ENCODE measurements at regions not wholly inside any gene's neighbourhood (a gene's known extent, or its start where the extent isn't known, plus 50 kb on each side); places are given as distances from the start of the nearest gene placed in this dataset.

DNA sequence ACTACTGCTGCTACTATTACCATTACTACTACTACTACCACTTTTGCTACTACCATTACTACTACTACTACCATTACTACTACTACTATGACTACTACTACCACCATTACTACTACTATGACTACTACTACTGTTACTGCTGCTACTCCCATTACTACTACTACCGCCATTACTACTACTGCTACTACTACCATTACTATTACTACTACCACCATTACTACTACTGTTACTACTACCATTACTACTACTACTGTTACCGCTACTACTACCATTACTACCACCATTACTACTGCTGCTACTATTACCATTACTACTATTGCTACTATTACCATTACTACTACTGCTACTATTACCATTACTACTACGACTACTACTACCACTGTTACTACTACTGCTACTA, 209.1 kb downstream of the IRF8 start:
- H3K27me3 Mint-ChIP-seq (ENCODE audit: low read depth in 3 of 3): peaks cover 3 to 10% (median 4%) of the 10 kb centered on the region in 3 donors
- no peak overlapping the region for H3K27ac Mint-ChIP-seq
- WGBS (ENCODE audit: insufficient coverage): 96% methylated on average over 3 of the region's 3 CpGs
- Histone ChIP-seq H2AFZ (ENCODE audit: insufficient read depth, low read depth, low read length, poor library complexity, severe bottlenecking) (no peak overlapping the region), H3K9me3 (replicated peaks in 1 of 2; ENCODE audit: control insufficient read depth in 1 of 2, insufficient read depth in 1 of 2, low read length in 2 of 2) (peaks cover 0 to 12% of the 10 kb centered on the region in 2 donors), H3K79me2 (ENCODE audit: insufficient read depth, low read length) (no peaks in the 10 kb centered on the region), H3K9ac (ENCODE audit: insufficient read depth, low read length, poor library complexity, severe bottlenecking) (no peak overlapping the region), H3K27me3 (ENCODE audit: control insufficient read depth in 2 of 2, insufficient read depth in 2 of 2, low read length in 2 of 2) (no peaks in the 10 kb centered on the region), H4K20me1 (ENCODE audit: insufficient read depth, low read length) (no peaks in the 10 kb centered on the region), H3K36me3 (replicated peaks in 1 of 2; ENCODE audit: control insufficient read depth in 1 of 2, insufficient read depth in 2 of 2, low read length in 2 of 2) (no peaks in the 10 kb centered on the region), H3K27ac (ENCODE audit: low read depth in 1 of 2, low read length in 2 of 2) (no peak overlapping the region), H3K4me1 (ENCODE audit: control insufficient read depth in 1 of 2, insufficient read depth in 2 of 2, low read length in 2 of 2) (no peaks in the 10 kb centered on the region), H3K4me2 (replicated peaks; ENCODE audit: extremely low read depth, low read length, poor library complexity, severe bottlenecking) (no peak overlapping the region), H3K4me3 (replicated peaks in 1 of 3; ENCODE audit: low read depth in 2 of 3, low read length in 3 of 3) (no peak overlapping the region)
- H3K36me3 Mint-ChIP-seq: no peaks in the 10 kb centered on the region
- intact Hi-C loops (cut with micrococcal nuclease): no loop called here
- TF ChIP-seq, protein P1, sequence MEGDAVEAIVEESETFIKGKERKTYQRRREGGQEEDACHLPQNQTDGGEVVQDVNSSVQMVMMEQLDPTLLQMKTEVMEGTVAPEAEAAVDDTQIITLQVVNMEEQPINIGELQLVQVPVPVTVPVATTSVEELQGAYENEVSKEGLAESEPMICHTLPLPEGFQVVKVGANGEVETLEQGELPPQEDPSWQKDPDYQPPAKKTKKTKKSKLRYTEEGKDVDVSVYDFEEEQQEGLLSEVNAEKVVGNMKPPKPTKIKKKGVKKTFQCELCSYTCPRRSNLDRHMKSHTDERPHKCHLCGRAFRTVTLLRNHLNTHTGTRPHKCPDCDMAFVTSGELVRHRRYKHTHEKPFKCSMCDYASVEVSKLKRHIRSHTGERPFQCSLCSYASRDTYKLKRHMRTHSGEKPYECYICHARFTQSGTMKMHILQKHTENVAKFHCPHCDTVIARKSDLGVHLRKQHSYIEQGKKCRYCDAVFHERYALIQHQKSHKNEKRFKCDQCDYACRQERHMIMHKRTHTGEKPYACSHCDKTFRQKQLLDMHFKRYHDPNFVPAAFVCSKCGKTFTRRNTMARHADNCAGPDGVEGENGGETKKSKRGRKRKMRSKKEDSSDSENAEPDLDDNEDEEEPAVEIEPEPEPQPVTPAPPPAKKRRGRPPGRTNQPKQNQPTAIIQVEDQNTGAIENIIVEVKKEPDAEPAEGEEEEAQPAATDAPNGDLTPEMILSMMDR (IDR thresholded peaks at IDR 0.05): no peak
- H3K4me1 Mint-ChIP-seq: no peaks in the 10 kb centered on the region
- no peak overlapping the region for H3K4me3 Mint-ChIP-seq
- peaks cover 0 to 7% (median 5%) of the 10 kb centered on the region in 7 donors for H3K9me3 Mint-ChIP-seq
- DNase-seq: no peak

DNA sequence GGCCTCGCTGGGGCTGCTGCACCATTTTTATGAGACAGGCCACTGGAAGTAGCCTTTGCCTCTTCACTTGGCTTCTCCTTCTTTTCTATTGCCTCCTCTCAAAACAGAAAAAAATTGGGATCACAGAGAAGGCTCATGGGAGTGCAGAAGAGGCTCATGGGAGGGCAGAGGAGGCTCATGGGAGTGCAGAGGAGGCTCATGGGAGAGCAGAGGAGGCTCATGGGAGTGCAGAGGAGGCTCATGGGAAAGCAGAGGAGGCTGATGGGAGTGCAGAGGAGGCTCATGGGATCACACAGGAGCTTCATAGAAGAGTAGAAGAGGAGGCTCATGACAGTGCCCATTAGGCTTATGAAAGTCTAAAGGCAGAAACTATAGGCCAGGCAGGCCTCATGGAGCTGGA, 211.2 kb downstream of the IRF8 start:
- H3K4me1 Mint-ChIP-seq: no peaks in the 10 kb centered on the region
- H3K4me1 ChIP-seq (ENCODE audit: control insufficient read depth in 1 of 2, insufficient read depth in 2 of 2, low read length in 2 of 2): no peaks in the 10 kb centered on the region
- H3K36me3 ChIP-seq (replicated peaks in 1 of 2; ENCODE audit: control insufficient read depth in 1 of 2, insufficient read depth in 2 of 2, low read length in 2 of 2): no peaks in the 10 kb centered on the region
- no peaks in the 10 kb centered on the region for H4K20me1 ChIP-seq (ENCODE audit: insufficient read depth, low read length)
- no peak overlapping the region for H3K27ac Mint-ChIP-seq
- H2AFZ ChIP-seq (ENCODE audit: insufficient read depth, low read depth, low read length, poor library complexity, severe bottlenecking): no peak overlapping the region
- whole genome bisulfite sequencing (ENCODE audit: insufficient coverage): no CpG with 5 or more reads among the region's 1 CpG
- DNase-seq: no peak
- H3K4me3 Mint-ChIP-seq: no peak overlapping the region
- peaks cover 4 to 11% (median 4%) of the 10 kb centered on the region in 3 donors for H3K27me3 Mint-ChIP-seq (ENCODE audit: low read depth in 3 of 3)
- no peak overlapping the region for H3K4me2 ChIP-seq (replicated peaks; ENCODE audit: extremely low read depth, low read length, poor library complexity, severe bottlenecking)
- TF ChIP-seq, protein P1 (IDR thresholded peaks at IDR 0.05): no peak
- intact Hi-C loops (cut with micrococcal nuclease): no loop called here
- no peak overlapping the region for H3K4me3 ChIP-seq (replicated peaks in 1 of 3; ENCODE audit: low read depth in 2 of 3, low read length in 3 of 3)
- H3K9me3 ChIP-seq (replicated peaks in 1 of 2; ENCODE audit: control insufficient read depth in 1 of 2, insufficient read depth in 1 of 2, low read length in 2 of 2): peaks cover 0 to 12% of the 10 kb centered on the region in 2 donors
- H3K27ac ChIP-seq (ENCODE audit: low read depth in 1 of 2, low read length in 2 of 2): no peak overlapping the region
- no peaks in the 10 kb centered on the region for H3K27me3 ChIP-seq (ENCODE audit: control insufficient read depth in 2 of 2, insufficient read depth in 2 of 2, low read length in 2 of 2)
- peaks cover 0 to 7% (median 5%) of the 10 kb centered on the region in 7 donors for H3K9me3 Mint-ChIP-seq
- no peaks in the 10 kb centered on the region for H3K79me2 ChIP-seq (ENCODE audit: insufficient read depth, low read length)
- no peak overlapping the region for H3K9ac ChIP-seq (ENCODE audit: insufficient read depth, low read length, poor library complexity, severe bottlenecking)
- H3K36me3 Mint-ChIP-seq: no peaks in the 10 kb centered on the region
